GM18502 (cell line): ENCODE measurements at regions not wholly inside any gene's neighbourhood (a gene's known extent, or its start where the extent isn't known, plus 50 kb on each side); places are given as distances from the start of the nearest gene placed in this dataset.

Source experiments
- ATAC-seq: cut with Tn5 transposase; IDR thresholded peaks from one replicate; pipeline ENCODE4 v1.9.1; 2021; ENCODE audit warnings: mild to moderate bottlenecking; ENCODE audit not compliant: unreplicated experiment, poor library complexity

GRCh38 chr12:77372494-77372893 is 307.1 kb upstream of the E2F7 start:
- ATAC-seq = no peak

- no peak for ATAC-seq
These were observed 306.7 kb upstream of the E2F7 start for GRCh38 chr12:77372026-77372425.

- ATAC-seq = no peak
These were observed 303.0 kb upstream of the E2F7 start for GRCh38 chr12:77368379-77368778.

- no peak for ATAC-seq
These were observed 301.2 kb upstream of the E2F7 start for GRCh38 chr12:77366616-77367015.

GRCh38 chr12:77364400-77364799 is 299.0 kb upstream of the E2F7 start:
- ATAC-seq = no peak

- no peak for ATAC-seq
These were observed 297.3 kb upstream of the E2F7 start for GRCh38 chr12:77362509-77363210.

- no peak for ATAC-seq
These were observed 292.3 kb upstream of the E2F7 start for GRCh38 chr12:77357655-77358054.

GRCh38 chr12:77354766-77355362 is 289.5 kb upstream of the E2F7 start:
- no peak for ATAC-seq

- no peak for ATAC-seq
These were observed 287.6 kb upstream of the E2F7 start for GRCh38 chr12:77352946-77353345.

- ATAC-seq = no peak
These were observed 286.5 kb upstream of the E2F7 start for GRCh38 chr12:77351860-77352259.

- no peak for ATAC-seq
These were observed 284.5 kb upstream of the E2F7 start for GRCh38 chr12:77349689-77350370.

- no peak for ATAC-seq
These were observed 281.6 kb upstream of the E2F7 start for GRCh38 chr12:77347017-77347416.

GRCh38 chr12:77345336-77345735 is 280.0 kb upstream of the E2F7 start:
- no peak for ATAC-seq

GRCh38 chr12:77344651-77345050 is 279.3 kb upstream of the E2F7 start:
- no peak for ATAC-seq

GRCh38 chr12:77343291-77343690 is 277.9 kb upstream of the E2F7 start:
- no peak for ATAC-seq

GRCh38 chr12:77342253-77342652 is 276.9 kb upstream of the E2F7 start:
- ATAC-seq = no peak

- no peak for ATAC-seq
These were observed 274.2 kb upstream of the E2F7 start for GRCh38 chr12:77339610-77340009.

GRCh38 chr12:77337362-77337761 is 272.0 kb upstream of the E2F7 start:
- no peak for ATAC-seq

- no peak for ATAC-seq
These were observed 269.4 kb upstream of the E2F7 start for GRCh38 chr12:77334806-77335205.

- ATAC-seq = no peak
These were observed 263.0 kb upstream of the E2F7 start for GRCh38 chr12:77328326-77328725.

- no peak for ATAC-seq
These were observed 260.3 kb upstream of the E2F7 start for GRCh38 chr12:77325511-77326236.
